A549 (cell line): ENCODE measurements at regions not wholly inside any gene's neighbourhood (a gene's known extent, or its start where the extent isn't known, plus 50 kb on each side); places are given as distances from the start of the nearest gene placed in this dataset.
A peak's percentile ranks its signal among the peaks of the same experiment; 100 is the strongest.

Experiments
- ATAC-seq, 2 experiments: fragments of 200-7000 bp in 1 of 2; fragments of >200 bp in 1 of 2; cut with Nextera tagmentation in 1 of 2; cut with Tn5 transposase in 1 of 2; 3 replicates each; pipeline versions ENCODE4 v1.8.0 to v1.9.1; 2018 to 2020; ENCODE audit warnings: mild to moderate bottlenecking in 1 of 2, moderate library complexity in 1 of 2
- CTCF ChIA-PET: fragments of 300-600 bp; sonication (Branson Sonifier 250); formaldehyde crosslinking; extraction: SDS; loops from one replicate; lab custom pipeline; 2021; ENCODE audit warnings: antibody characterized with exemption, inconsistent platforms; lab: Yijun Ruan, JAX
- POLR2A ChIA-PET: fragments of 350-600 bp; formaldehyde crosslinking; extraction: SDS; loops from one replicate; lab custom pipeline; 2021; ENCODE audit warnings: antibody characterized with exemption, inconsistent platforms; lab: Yijun Ruan, JAX
- DNase-seq, 2 experiments: peaks; one replicate each; pipeline versions ENCODE4 v3.0.0 to v3.0.0-alpha.2; 2011 to 2016; ENCODE audit warnings: low read depth in 1 of 2, low spot score in 1 of 2
- FAIRE-seq: peaks from 2 replicates; lab custom pipeline; 2011; peaks lifted over from hg19 to GRCh38; lab: Jason Lieb, UNC
- H3K27ac ChIP-seq, 2 experiments: fragments of >200 bp; sonication (Bioruptor Twin); formaldehyde crosslinking; 3 replicates each; pipeline ENCODE4 v1.5.1; 2016 to 2017
- H3K4me1 ChIP-seq: fragments of >200 bp; sonication (Bioruptor Twin); formaldehyde crosslinking; 3 replicates; pipeline ENCODE4 v1.6.1; 2016
- H3K4me2 ChIP-seq: fragments of >200 bp; sonication (Bioruptor Twin); formaldehyde crosslinking; 3 replicates; pipeline ENCODE4 v1.6.1; 2016
- H3K4me3 ChIP-seq: fragments of >200 bp; sonication (Bioruptor Twin); formaldehyde crosslinking; 3 replicates; pipeline ENCODE4 v1.5.1; 2016
- H3K9me3 ChIP-seq: fragments of >200 bp; sonication (Bioruptor Twin); formaldehyde crosslinking; 3 replicates; pipeline ENCODE4 v1.6.1; 2016
- BHLHE40 ChIP-seq: IDR thresholded peaks from 2 replicates; pipeline ENCODE4 v1.6.1; 2012; ENCODE audit warnings: low read depth, low read length, inconsistent platforms
- CEBPB ChIP-seq, 2 experiments: fragments of >200 bp in 1 of 2; sonication (Bioruptor Twin) in 1 of 2; formaldehyde crosslinking in 1 of 2; IDR thresholded peaks; 2 replicates each; pipeline ENCODE4 v1.6.1; 2012 to 2016
- FOSL2 ChIP-seq, 2 experiments: fragments of 450-650 bp in 1 of 2; fragments of >200 bp in 1 of 2; sonication (Bioruptor Twin) in 1 of 2; formaldehyde crosslinking; IDR thresholded peaks; 2 replicates each; pipeline versions ENCODE4 v1.5.0 to v1.6.1; 2016 to 2020; ENCODE audit warnings: mild to moderate bottlenecking in 1 of 2, moderate library complexity in 1 of 2
- FOXS1 ChIP-seq: fragments of 250-450 bp; sonication (Bioruptor Pico); IDR thresholded peaks from 2 replicates; pipeline ENCODE4 v1.5.0; 2020; ENCODE audit warnings: mild to moderate bottlenecking, moderate library complexity
- HOXA7 ChIP-seq: fragments of 250-450 bp; sonication (Bioruptor Pico); IDR thresholded peaks from 2 replicates; pipeline ENCODE4 v1.5.0; 2020; ENCODE audit warnings: mild to moderate bottlenecking, moderate library complexity
- HOXB13 ChIP-seq: fragments of 250-450 bp; sonication (Bioruptor Pico); IDR thresholded peaks from 2 replicates; pipeline ENCODE4 v1.5.0; 2020; ENCODE audit warnings: low read depth, mild to moderate bottlenecking, moderate library complexity
- HOXB5 ChIP-seq: fragments of 250-450 bp; sonication (Bioruptor Pico); IDR thresholded peaks from 2 replicates; pipeline ENCODE4 v1.5.0; 2020; ENCODE audit warnings: mild to moderate bottlenecking, moderate library complexity
- JUN ChIP-seq, 2 experiments: fragments of >200 bp; sonication (Bioruptor Twin); formaldehyde crosslinking; IDR thresholded peaks; 2 replicates in 1 of 2; 3 replicates in 1 of 2; pipeline ENCODE4 v1.6.1; 2016 to 2017
- MAZ ChIP-seq: fragments of 150-350 bp; IDR thresholded peaks from 2 replicates; pipeline ENCODE4 v1.6.1; 2014; ENCODE audit warnings: antibody characterized with exemption, low read depth, low read length, borderline replicate concordance
- NPAS2 ChIP-seq: fragments of 250-450 bp; sonication (Bioruptor Pico); IDR thresholded peaks from 2 replicates; pipeline ENCODE4 v1.8.0; 2022; ENCODE audit warnings: mild to moderate bottlenecking, moderate library complexity, borderline replicate concordance
- NR3C1 ChIP-seq: fragments of >200 bp; sonication (Bioruptor Twin); formaldehyde crosslinking; IDR thresholded peaks from 3 replicates; pipeline ENCODE4 v1.6.1; 2017
- PBX3 ChIP-seq: IDR thresholded peaks from 2 replicates; pipeline ENCODE4 v1.6.1; 2012
- PHF8 ChIP-seq: fragments of 200-600 bp; sonication (generic); IDR thresholded peaks from 2 replicates; pipeline ENCODE4 v1.6.1; 2016; ENCODE audit warnings: low read depth, mild to moderate bottlenecking, antibody characterized with exemption, moderate library complexity, borderline replicate concordance
- RARB ChIP-seq: fragments of 250-450 bp; sonication (Bioruptor Pico); IDR thresholded peaks from 2 replicates; pipeline ENCODE4 v1.8.0; 2021; ENCODE audit warnings: mild to moderate bottlenecking, moderate library complexity
- RCOR1 ChIP-seq: fragments of 150-350 bp; IDR thresholded peaks from 2 replicates; pipeline ENCODE4 v1.6.1; 2014; ENCODE audit warnings: antibody characterized with exemption, low read length, low read depth
- RFX5 ChIP-seq: fragments of 450-650 bp; IDR thresholded peaks from 2 replicates; pipeline ENCODE4 v1.7.1; 2014; ENCODE audit warnings: antibody characterized with exemption, mild to moderate bottlenecking, moderate library complexity
- SMC3 ChIP-seq: fragments of >200 bp; sonication (Bioruptor Twin); formaldehyde crosslinking; IDR thresholded peaks from 3 replicates; pipeline ENCODE4 v1.6.1; 2018; ENCODE audit warnings: inconsistent platforms
- TP53 ChIP-seq: fragments of 250-450 bp; sonication (Bioruptor Pico); IDR thresholded peaks from 2 replicates; pipeline ENCODE4 v1.5.0; 2021; ENCODE audit warnings: mild to moderate bottlenecking, moderate library complexity
- WGBS: methylation state at CpG from one replicate; pipeline ENCODE4 v1.1.6; 2017; ENCODE audit errors: missing lambda C conversion rate; 5-methylcytosine and 5-hydroxymethylcytosine counted together

- ChIA-PET CTCF (no interaction called here), POLR2A (no interaction called here)
- no peak for TF ChIP-seq TP53
- TF ChIP-seq RARB (CRISPR knock-in tag): no peak
- no peak for TF ChIP-seq RCOR1
- no peak for TF ChIP-seq HOXB5 (CRISPR knock-in tag)
- TF ChIP-seq JUN (IDR thresholded peaks at IDR 0.05): no peak
- TF ChIP-seq RFX5: no peak
- 87% methylated on average over 4 of the region's 4 CpGs for WGBS
- no peak for ATAC-seq
- FAIRE-seq: no peak
- Histone ChIP-seq H3K27ac (peak overlapping the region in 1 of 2 experiments; percentile 83; a peak in 2 of 6 replicates), H3K4me1 (peaks cover 29% of the 10 kb centered on the region), H3K9me3 (0 out of 3 replicates have a peak, but pooled peaks cover 2% of the 10 kb centered on the region), H3K4me2 (no peak overlapping the region), H3K4me3 (no peak overlapping the region)
- DNase-seq: no peak
Measured at GRCh38 chr12:69055706-69056105, 122.7 kb upstream of the CPM start.

GRCh38 chr12:69056743-69057515 is 124.0 kb upstream of the CPM start:
- Histone ChIP-seq H3K27ac (peak overlapping the region in 1 of 2 experiments; percentile 83; a peak in 2 of 6 replicates), H3K4me2 (no peak overlapping the region), H3K4me1 (peaks cover 29% of the 10 kb centered on the region), H3K9me3 (0 out of 3 replicates have a peak, but pooled peaks cover 2% of the 10 kb centered on the region), H3K4me3 (no peak overlapping the region)
- FAIRE-seq (no peak), ATAC-seq (no peak), DNase-seq (no peak)
- POLR2A ChIA-PET: no interaction called here
- WGBS: 51% methylated on average over 2 of the region's 2 CpGs
- CTCF ChIA-PET: interaction anchor here (1.1 kb wide), 1 partner anchor 99 kb away, joined by 3 read pairs; no protein-coding TSS in a partner anchor
- TF ChIP-seq RARB (CRISPR knock-in tag) (no peak), CEBPB (IDR thresholded peaks at IDR 0.05) (peak; percentile 26 to 35; a peak in 1 of 4 replicates)

- Histone ChIP-seq H3K4me2 (no peak overlapping the region), H3K4me1 (peaks cover 21% of the 10 kb centered on the region), H3K27ac (0 out of 6 replicates have a peak overlapping the region, but pooled peaks of 1 of the 2 experiments have one; percentile 31), H3K4me3 (no peak overlapping the region), H3K9me3 (0 out of 3 replicates have a peak, but pooled peaks cover 2% of the 10 kb centered on the region)
- CTCF ChIA-PET: no interaction called here
- FAIRE-seq (no peak), DNase-seq (no peak), ATAC-seq (no peak)
- POLR2A ChIA-PET: no interaction called here
- WGBS: 80% methylated on average over 3 of the region's 3 CpGs
- TF ChIP-seq FOXS1 (CRISPR knock-in tag) (no peak), MAZ (no peak), NPAS2 (CRISPR knock-in tag) (no peak), NR3C1 (no peak), FOSL2 (IDR thresholded peaks at IDR 0.05) (no peak), FOSL2 (CRISPR knock-in tag; IDR thresholded peaks at IDR 0.05) (no peak), HOXB13 (no peak), RARB (CRISPR knock-in tag) (no peak), PHF8 (no peak), HOXA7 (CRISPR knock-in tag) (no peak), PBX3 (no peak), BHLHE40 (no peak), HOXB5 (CRISPR knock-in tag) (no peak), SMC3 (no peak)
Measured at GRCh38 chr12:69057742-69058141, 124.8 kb upstream of the CPM start.
